K562 (cell line): ENCODE measurements at regions not wholly inside any gene's neighbourhood (a gene's known extent, or its start where the extent isn't known, plus 50 kb on each side); places are given as distances from the start of the nearest gene placed in this dataset.

ENCODE experiments used
- ATAC-seq: fragments of 200-7000 bp; cut with Tn5 transposase; 3 replicates; pipeline ENCODE4 v1.9.1; 2020; ENCODE audit warnings: moderate library complexity
- BruUV-seq: library from RNA; stranded (reverse); fragments of 400-500 nt; replicated peaks from 2 replicates; lab custom pipeline; 2021; lab: Mats Ljungman, UMichigan
- CTCF ChIA-PET: fragments of 300-600 bp; formaldehyde crosslinking; extraction: SDS; loops from one replicate; lab custom pipeline; 2021; ENCODE audit warnings: low intra/inter-chr PET ratio; lab: Yijun Ruan, JAX
- POLR2A ChIA-PET: fragments of 300-600, 350-650 bp; sonication (Branson Sonifier 250); formaldehyde crosslinking; extraction: SDS; loops from one replicate; lab custom pipeline; 2021; ENCODE audit warnings: antibody characterized with exemption, inconsistent platforms; lab: Yijun Ruan, JAX
- DNase-seq, 4 experiments: peaks; one replicate each; pipeline versions ENCODE4 v3.0.0 to v3.0.0-alpha.2; 2011 to 2018; ENCODE audit warnings: low spot score in 3 of 4, mixed read lengths in 3 of 4; ENCODE audit errors: extremely low read depth in 1 of 4
- FAIRE-seq: peaks from 2 replicates; lab custom pipeline; 2011; peaks lifted over from hg19 to GRCh38; lab: Jason Lieb, UNC
- H2AFZ ChIP-seq: 2 replicates; pipeline ENCODE4 v1.6.0; 2011; ENCODE audit warnings: low read depth, low read length, control low read depth, inconsistent platforms
- H3K27ac ChIP-seq: fragments of 200-600 bp; 3 replicates; pipeline ENCODE4 v1.8.0; 2011; ENCODE audit warnings: low read depth, mild to moderate bottlenecking, control low read depth, inconsistent platforms, low read length, moderate library complexity, mixed read lengths; ENCODE audit errors: extremely low read depth
- H3K27me3 ChIP-seq, 2 experiments: fragments of 300-600 bp in 1 of 2; 2 replicates in 1 of 2; 3 replicates in 1 of 2; pipeline versions ENCODE4 v1.6.0 to v1.8.0; 2011; ENCODE audit warnings: inconsistent platforms in 2 of 2, low read length in 2 of 2, mild to moderate bottlenecking in 1 of 2, mixed read lengths in 1 of 2, moderate library complexity in 1 of 2; ENCODE audit not compliant: control insufficient read depth in 2 of 2, insufficient read depth in 2 of 2
- H3K36me3 ChIP-seq: fragments of 300-600 bp; 3 replicates; pipeline ENCODE4 v1.8.0; 2011; ENCODE audit warnings: mild to moderate bottlenecking, low read length, inconsistent platforms; ENCODE audit not compliant: control insufficient read depth, insufficient read depth
- H3K4me1 ChIP-seq, 2 experiments: fragments of 200-600 bp in 1 of 2; replicated peaks in 1 of 2; 2 replicates in 1 of 2; 3 replicates in 1 of 2; pipeline versions ENCODE4 v1.5.1 to v1.8.0; 2011; ENCODE audit warnings: inconsistent platforms in 2 of 2, low read length in 2 of 2, mild to moderate bottlenecking in 1 of 2, mixed read lengths in 1 of 2, moderate library complexity in 1 of 2; ENCODE audit not compliant: control insufficient read depth in 2 of 2, insufficient read depth in 2 of 2
- H3K4me2 ChIP-seq: 2 replicates; pipeline ENCODE4 v1.6.1; 2011; ENCODE audit warnings: low read length, control low read depth, inconsistent platforms, mixed read lengths; ENCODE audit not compliant: insufficient read depth
- H3K4me3 ChIP-seq: fragments of 200-600 bp; sonication (generic), shearing (Covaris generic); 2 replicates; pipeline ENCODE4 v1.5.1; 2016; ENCODE audit warnings: control low read depth, inconsistent platforms
- H3K79me2 ChIP-seq: fragments of 200-600 bp; 3 replicates; pipeline ENCODE4 v1.8.0; 2011; ENCODE audit warnings: low read length, inconsistent platforms; ENCODE audit not compliant: control insufficient read depth, insufficient read depth
- H3K9ac ChIP-seq, 2 experiments: 2 replicates each; pipeline versions ENCODE4 v1.6.0 to v1.6.1; 2011; ENCODE audit warnings: low read depth in 2 of 2, low read length in 2 of 2, control low read depth in 1 of 2, inconsistent platforms in 1 of 2, mild to moderate bottlenecking in 1 of 2, mixed read lengths in 1 of 2; ENCODE audit not compliant: insufficient read depth in 1 of 2
- H3K9me1 ChIP-seq: one replicate; pipeline ENCODE4 v1.6.0; 2011; ENCODE audit warnings: inconsistent platforms, mild to moderate bottlenecking, low read length, moderate library complexity; ENCODE audit not compliant: control insufficient read depth, insufficient read depth
- H3K9me3 ChIP-seq: replicated peaks from 2 replicates; pipeline ENCODE4 v1.5.1; 2011; ENCODE audit warnings: low read depth, low read length, inconsistent platforms; ENCODE audit not compliant: control insufficient read depth, insufficient read depth
- H4K20me1 ChIP-seq: replicated peaks from 2 replicates; pipeline ENCODE4 v1.6.1; 2011; ENCODE audit warnings: low read length, inconsistent platforms, mixed read lengths; ENCODE audit not compliant: control insufficient read depth, insufficient read depth
- CEBPG ChIP-seq, 3 experiments: fragments of 200-800 bp in 1 of 3; sonication (Bioruptor generic) in 1 of 3; sonication (generic) in 1 of 3; formaldehyde crosslinking in 1 of 3; IDR thresholded peaks in 2 of 3; conservative IDR thresholded peaks in 1 of 3; 2 replicates each; pipeline versions ENCODE4 v1.6.1 to v1.8.0; 2016 to 2022; ENCODE audit warnings: missing compliant biosample characterization in 2 of 3, missing genetic modification characterization in 2 of 3, mild to moderate bottlenecking in 1 of 3, missing genetic modification reagents in 1 of 3
- NFATC3 ChIP-seq: fragments of 450-650 bp; IDR thresholded peaks from 2 replicates; pipeline ENCODE4 v1.6.1; 2017; ENCODE audit warnings: mild to moderate bottlenecking
- PHF8 ChIP-seq: fragments of 200-600 bp; sonication (generic); IDR thresholded peaks from 2 replicates; pipeline ENCODE4 v1.6.1; 2012; ENCODE audit warnings: mixed run types, mild to moderate bottlenecking, inconsistent platforms, low read length, moderate library complexity, borderline replicate concordance
- RBM22 ChIP-seq: fragments of 200-400 bp; formaldehyde crosslinking; IDR thresholded peaks from 2 replicates; pipeline ENCODE4 v1.6.1; 2018; ENCODE audit warnings: low read length, low read depth; ENCODE audit not compliant: poor library complexity, severe bottlenecking
- TRIM28 ChIP-seq: fragments of 450-650 bp; IDR thresholded peaks from 2 replicates; pipeline ENCODE4 v1.6.1; 2017
- ZBTB9 ChIP-seq: fragments of 450-650 bp; formaldehyde crosslinking; IDR thresholded peaks from 2 replicates; pipeline ENCODE4 v1.4.0; 2020; ENCODE audit warnings: mild to moderate bottlenecking, moderate library complexity
- ZMIZ1 ChIP-seq, 2 experiments: fragments of 150-350 bp in 1 of 2; IDR thresholded peaks; 2 replicates each; pipeline ENCODE4 v1.6.1; 2012 to 2016; ENCODE audit warnings: low read depth in 2 of 2, low read length in 2 of 2, mild to moderate bottlenecking in 1 of 2, moderate library complexity in 1 of 2
- ZNF175 ChIP-seq: fragments of 200-800 bp; sonication (Bioruptor generic); IDR thresholded peaks from 2 replicates; pipeline ENCODE4 v1.6.1; 2016; ENCODE audit warnings: low read depth, mild to moderate bottlenecking, missing genetic modification characterization, missing compliant biosample characterization
- ZNF282 ChIP-seq: sonication (generic); formaldehyde crosslinking; IDR thresholded peaks from 2 replicates; pipeline ENCODE4 v1.8.1; 2023; ENCODE audit warnings: missing genetic modification reagents
- WGBS: fragments of 100-300 bp; shearing (Covaris generic); methylation state at CpG from one replicate; pipeline ENCODE4 v1.1.6; 2016; ENCODE audit warnings: low coverage, mixed read lengths; ENCODE audit not compliant: insufficient coverage; ENCODE audit errors: missing lambda C conversion rate; 5-methylcytosine and 5-hydroxymethylcytosine counted together
- in situ Hi-C: fragments of 300-500 bp; cut with MboI; formaldehyde crosslinking; loops from 4 replicates; pipeline ENCODE4 v1.15.0; 2018; ENCODE audit warnings: inconsistent platforms, mixed read lengths
- intact Hi-C: fragments of 100-400 bp; cut with micrococcal nuclease; formaldehyde crosslinking; loops from 2 replicates; pipeline ENCODE4 v1.14.2; 2022

- TF ChIP-seq ZBTB9, result no peak
- TF ChIP-seq TRIM28, result no peak
- no peak for TF ChIP-seq ZNF282 (CRISPR knock-in tag)
- TF ChIP-seq RBM22, result no peak
- TF ChIP-seq NFATC3, result no peak
Measured at GRCh38 chr22:48394787-48395186, 1432.9 kb downstream of the BRD1 start (continued).

GRCh38 chr22:48393885-48394284 is 1433.8 kb downstream of the BRD1 start:
- POLR2A ChIA-PET, result no interaction called here

More at GRCh38 chr22:48393885-48394284, 1433.8 kb downstream of the BRD1 start:
- Histone ChIP-seq H3K9me1 (no peaks in the 10 kb centered on the region), H3K79me2 (no peaks in the 10 kb centered on the region), H2AFZ (no peak overlapping the region), H4K20me1 (no peaks in the 10 kb centered on the region), H3K4me1 (no peaks in the 10 kb centered on the region), H3K9me3 (no peaks in the 10 kb centered on the region), H3K27me3 (peaks cover 0 to 21% of the 10 kb centered on the region in 2 experiments; a peak in 2 of 5 replicates), H3K4me2 (no peak overlapping the region), H3K36me3 (no peaks in the 10 kb centered on the region), H3K4me3 (no peak overlapping the region), H3K9ac (no peak overlapping the region), H3K27ac (no peak overlapping the region)
- no peak for DNase-seq
- CTCF ChIA-PET, result no interaction called here
- FAIRE-seq, result no peak
- no peak for ATAC-seq
- BruUV-seq, result no TSS peak
- TF ChIP-seq CEBPG (CRISPR knock-in tag; IDR thresholded peaks at IDR 0.05) (no peak), CEBPG (tag; conservative IDR thresholded peaks at IDR 0.05 in 1 of 2, IDR thresholded peaks at IDR 0.05 in 1 of 2) (no peak), ZMIZ1 (IDR thresholded peaks at IDR 0.05; ENCODE audit: low read depth in 2 of 2, low read length in 2 of 2) (no peak), PHF8 (no peak), ZNF175 (CRISPR knock-in tag) (no peak)
- intact Hi-C loops (no loop called here), in situ Hi-C loops (no loop called here)
- 0% methylated on average over 9 of the region's 10 CpGs for WGBS
